ENCODE measurements at regions not wholly inside any gene's neighbourhood (a gene's known extent, or its start where the extent isn't known, plus 50 kb on each side); places are given as distances from the start of the nearest gene placed in this dataset.
"Not testable (repeated sequence)": the region's sequence is repeated elsewhere in the genome, so short reads cannot be mapped to it uniquely, and the experiment has no call there.

- no peak for DNase-seq (ENCODE audit: low spot score)
These were observed 99.6 kb upstream of the FRMD4B start for GRCh38 chr3:69485489-69485888.

GRCh38 chr3:69484507-69485393 is 98.9 kb upstream of the FRMD4B start:
- no peak for DNase-seq (ENCODE audit: low spot score)

- DNase-seq (ENCODE audit: low spot score) = no peak
These were observed 97.6 kb upstream of the FRMD4B start for GRCh38 chr3:69483449-69483848.

GRCh38 chr3:69480986-69481385 is 95.1 kb upstream of the FRMD4B start:
- DNase-seq (ENCODE audit: low spot score) = not testable (repeated sequence)

- DNase-seq (ENCODE audit: low spot score) = no peak
These were observed 88.3 kb upstream of the FRMD4B start for GRCh38 chr3:69474186-69474585.

- DNase-seq (ENCODE audit: low spot score) = no peak
These were observed 86.2 kb upstream of the FRMD4B start for GRCh38 chr3:69472093-69472492.

- no peak for DNase-seq (ENCODE audit: low spot score)
These were observed 77.6 kb upstream of the FRMD4B start for GRCh38 chr3:69463531-69463930.

- DNase-seq (ENCODE audit: low spot score) = no peak
These were observed 76.9 kb upstream of the FRMD4B start for GRCh38 chr3:69462826-69463100.

- DNase-seq (ENCODE audit: low spot score) = no peak
These were observed 76.3 kb upstream of the FRMD4B start for GRCh38 chr3:69462022-69462825.

GRCh38 chr3:69460034-69460433 is 74.1 kb upstream of the FRMD4B start:
- DNase-seq (ENCODE audit: low spot score) = no peak

GRCh38 chr3:69458803-69459365 is 73.0 kb upstream of the FRMD4B start:
- no peak for DNase-seq (ENCODE audit: low spot score)

GRCh38 chr3:69456631-69457030 is 70.7 kb upstream of the FRMD4B start:
- DNase-seq (ENCODE audit: low spot score) = no peak

- DNase-seq (ENCODE audit: low spot score) = no peak
These were observed 68.4 kb upstream of the FRMD4B start for GRCh38 chr3:69454204-69454787.

- DNase-seq (ENCODE audit: low spot score) = no peak
These were observed 66.4 kb upstream of the FRMD4B start for GRCh38 chr3:69452295-69452694.

GRCh38 chr3:69451594-69451993 is 65.7 kb upstream of the FRMD4B start:
- no peak for DNase-seq (ENCODE audit: low spot score)

- DNase-seq (ENCODE audit: low spot score) = no peak
These were observed 63.0 kb upstream of the FRMD4B start for GRCh38 chr3:69448877-69449276.

GRCh38 chr3:69446402-69447072 is 60.6 kb upstream of the FRMD4B start:
- no peak for DNase-seq (ENCODE audit: low spot score)

- DNase-seq (ENCODE audit: low spot score) = no peak
These were observed 59.6 kb upstream of the FRMD4B start for GRCh38 chr3:69445498-69445897.

- DNase-seq (ENCODE audit: low spot score) = no peak
These were observed 59.1 kb upstream of the FRMD4B start for GRCh38 chr3:69445024-69445423.

GRCh38 chr3:69443457-69443920 is 57.6 kb upstream of the FRMD4B start:
- no peak for DNase-seq (ENCODE audit: low spot score)

GRCh38 chr3:69442771-69443311 is 57.0 kb upstream of the FRMD4B start:
- DNase-seq (ENCODE audit: low spot score) = no peak

GRCh38 chr3:69441732-69442131 is 55.8 kb upstream of the FRMD4B start:
- no peak for DNase-seq (ENCODE audit: low spot score)
